Hepatocyte (in vitro differentiated cells): ENCODE measurements at regions not wholly inside any gene's neighbourhood (a gene's known extent, or its start where the extent isn't known, plus 50 kb on each side); places are given as distances from the start of the nearest gene placed in this dataset.
"Not testable (repeated sequence)": the region's sequence is repeated elsewhere in the genome, so short reads cannot be mapped to it uniquely, and the experiment has no call there.

Source experiments
- EZH2 ChIP-seq: fragments of 200-600 bp; sonication (generic); IDR thresholded peaks from 2 replicates; pipeline ENCODE4 v1.6.1; 2016; ENCODE audit warnings: antibody characterized with exemption, mild to moderate bottlenecking, borderline replicate concordance
- EZH2phosphoT487 ChIP-seq: fragments of 200-600 bp; sonication (generic); IDR thresholded peaks from one replicate; pipeline ENCODE4 v1.6.1; 2018; ENCODE audit warnings: antibody characterized with exemption, mild to moderate bottlenecking, low read depth, moderate library complexity; ENCODE audit not compliant: unreplicated experiment, severe bottlenecking
- TF ChIP-seq, protein P1 (sequence below): fragments of 200-600 bp; sonication (generic); IDR thresholded peaks from 2 replicates; pipeline ENCODE4 v1.5.1; 2016; ENCODE audit warnings: antibody characterized with exemption, mild to moderate bottlenecking; ENCODE audit not compliant: poor library complexity

DNA sequence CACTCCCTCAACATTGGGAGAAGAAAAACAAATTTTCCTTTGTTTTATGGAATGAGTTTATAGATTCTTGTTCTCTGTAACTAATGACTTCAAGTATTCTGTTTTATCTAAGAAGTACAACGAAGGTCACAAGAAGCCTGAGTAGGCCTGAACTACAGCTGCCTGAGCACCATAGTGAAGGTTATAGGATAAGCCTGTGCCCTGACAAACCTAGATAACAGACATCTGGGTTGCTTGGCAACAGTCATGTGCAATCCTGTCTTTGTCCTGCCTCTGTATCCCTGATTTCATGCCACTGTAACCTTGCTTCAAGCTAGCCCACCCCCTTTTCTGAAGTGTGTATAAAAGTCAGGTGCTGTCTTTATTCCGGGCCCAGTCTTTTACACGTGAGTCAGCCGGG, 520.8 kb downstream of the KCNJ18 start:
- TF ChIP-seq EZH2, EZH2phosphoT487: not testable (repeated sequence)
- TF ChIP-seq, protein P1, sequence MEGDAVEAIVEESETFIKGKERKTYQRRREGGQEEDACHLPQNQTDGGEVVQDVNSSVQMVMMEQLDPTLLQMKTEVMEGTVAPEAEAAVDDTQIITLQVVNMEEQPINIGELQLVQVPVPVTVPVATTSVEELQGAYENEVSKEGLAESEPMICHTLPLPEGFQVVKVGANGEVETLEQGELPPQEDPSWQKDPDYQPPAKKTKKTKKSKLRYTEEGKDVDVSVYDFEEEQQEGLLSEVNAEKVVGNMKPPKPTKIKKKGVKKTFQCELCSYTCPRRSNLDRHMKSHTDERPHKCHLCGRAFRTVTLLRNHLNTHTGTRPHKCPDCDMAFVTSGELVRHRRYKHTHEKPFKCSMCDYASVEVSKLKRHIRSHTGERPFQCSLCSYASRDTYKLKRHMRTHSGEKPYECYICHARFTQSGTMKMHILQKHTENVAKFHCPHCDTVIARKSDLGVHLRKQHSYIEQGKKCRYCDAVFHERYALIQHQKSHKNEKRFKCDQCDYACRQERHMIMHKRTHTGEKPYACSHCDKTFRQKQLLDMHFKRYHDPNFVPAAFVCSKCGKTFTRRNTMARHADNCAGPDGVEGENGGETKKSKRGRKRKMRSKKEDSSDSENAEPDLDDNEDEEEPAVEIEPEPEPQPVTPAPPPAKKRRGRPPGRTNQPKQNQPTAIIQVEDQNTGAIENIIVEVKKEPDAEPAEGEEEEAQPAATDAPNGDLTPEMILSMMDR, result not testable (repeated sequence)
